Cardiac fibroblast (primary cell): ENCODE measurements at regions not wholly inside any gene's neighbourhood (a gene's known extent, or its start where the extent isn't known, plus 50 kb on each side); places are given as distances from the start of the nearest gene placed in this dataset.
A peak's percentile ranks its signal among the peaks of the same experiment; 100 is the strongest.

Experiments
- DNase-seq, 2 donors: peaks; one replicate each; pipeline versions ENCODE4 v3.0.0 to v3.0.0-alpha.2; 2010; ENCODE audit warnings: low read depth in 2 of 2
- H3K4me3 ChIP-seq, 2 donors: replicated peaks in 1 of 2; 1 replicate in 1 of 2; 2 replicates in 1 of 2; pipeline ENCODE4 v1.5.1; 2011; ENCODE audit warnings: low read depth in 2 of 2, low read length in 2 of 2, mild to moderate bottlenecking in 2 of 2, moderate library complexity in 1 of 2
- TF ChIP-seq, protein P1 (sequence below): IDR thresholded peaks from one replicate; pipeline ENCODE4 v1.5.1; 2011; ENCODE audit warnings: low read depth, mild to moderate bottlenecking, low read length, inconsistent platforms

DNA sequence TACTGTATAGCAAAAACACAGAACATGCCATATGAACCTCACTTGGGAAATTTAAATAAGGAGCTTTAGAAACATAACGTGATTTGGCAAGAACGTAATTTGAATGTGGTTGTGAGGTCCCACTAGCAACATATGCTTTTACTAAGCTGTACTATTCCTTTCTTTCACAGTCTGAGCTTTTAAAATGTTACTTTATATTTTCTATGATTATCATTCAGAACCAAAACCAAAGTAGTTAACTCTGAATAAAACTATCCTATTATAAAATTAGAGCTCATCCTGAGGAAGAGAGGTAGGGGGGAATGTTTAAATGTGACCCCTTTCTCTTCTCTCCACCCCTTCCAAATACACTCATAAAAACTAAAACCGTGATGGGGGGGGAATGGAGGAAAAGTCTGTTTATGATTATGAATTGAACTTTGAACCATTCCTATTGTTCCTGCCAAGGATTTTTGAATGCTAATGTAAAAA lies 435.7 kb downstream of the NFIB start:
- TF ChIP-seq, protein P1, sequence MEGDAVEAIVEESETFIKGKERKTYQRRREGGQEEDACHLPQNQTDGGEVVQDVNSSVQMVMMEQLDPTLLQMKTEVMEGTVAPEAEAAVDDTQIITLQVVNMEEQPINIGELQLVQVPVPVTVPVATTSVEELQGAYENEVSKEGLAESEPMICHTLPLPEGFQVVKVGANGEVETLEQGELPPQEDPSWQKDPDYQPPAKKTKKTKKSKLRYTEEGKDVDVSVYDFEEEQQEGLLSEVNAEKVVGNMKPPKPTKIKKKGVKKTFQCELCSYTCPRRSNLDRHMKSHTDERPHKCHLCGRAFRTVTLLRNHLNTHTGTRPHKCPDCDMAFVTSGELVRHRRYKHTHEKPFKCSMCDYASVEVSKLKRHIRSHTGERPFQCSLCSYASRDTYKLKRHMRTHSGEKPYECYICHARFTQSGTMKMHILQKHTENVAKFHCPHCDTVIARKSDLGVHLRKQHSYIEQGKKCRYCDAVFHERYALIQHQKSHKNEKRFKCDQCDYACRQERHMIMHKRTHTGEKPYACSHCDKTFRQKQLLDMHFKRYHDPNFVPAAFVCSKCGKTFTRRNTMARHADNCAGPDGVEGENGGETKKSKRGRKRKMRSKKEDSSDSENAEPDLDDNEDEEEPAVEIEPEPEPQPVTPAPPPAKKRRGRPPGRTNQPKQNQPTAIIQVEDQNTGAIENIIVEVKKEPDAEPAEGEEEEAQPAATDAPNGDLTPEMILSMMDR = no peak
- DNase-seq = no peak
- H3K4me3 ChIP-seq = no peak overlapping the region

- TF ChIP-seq, protein P1 = no peak
- no peak for DNase-seq
- H3K4me3 ChIP-seq = no peak overlapping the region
These were observed 437.2 kb downstream of the NFIB start for GRCh38 chr9:13876741-13877140.

- H3K4me3 ChIP-seq = no peak overlapping the region
- TF ChIP-seq, protein P1 = no peak
- DNase-seq = no peak
These were observed 440.7 kb downstream of the NFIB start for GRCh38 chr9:13873203-13873602.

GRCh38 chr9:13868336-13868735 lies 445.6 kb downstream of the NFIB start:
- DNase-seq = no peak
- TF ChIP-seq, protein P1 = no peak
- no peak overlapping the region for H3K4me3 ChIP-seq

- no peak overlapping the region for H3K4me3 ChIP-seq
- TF ChIP-seq, protein P1 = no peak
- DNase-seq = peak; percentile 39 to 49
These were observed 448.1 kb downstream of the NFIB start for GRCh38 chr9:13865869-13866268.

DNA sequence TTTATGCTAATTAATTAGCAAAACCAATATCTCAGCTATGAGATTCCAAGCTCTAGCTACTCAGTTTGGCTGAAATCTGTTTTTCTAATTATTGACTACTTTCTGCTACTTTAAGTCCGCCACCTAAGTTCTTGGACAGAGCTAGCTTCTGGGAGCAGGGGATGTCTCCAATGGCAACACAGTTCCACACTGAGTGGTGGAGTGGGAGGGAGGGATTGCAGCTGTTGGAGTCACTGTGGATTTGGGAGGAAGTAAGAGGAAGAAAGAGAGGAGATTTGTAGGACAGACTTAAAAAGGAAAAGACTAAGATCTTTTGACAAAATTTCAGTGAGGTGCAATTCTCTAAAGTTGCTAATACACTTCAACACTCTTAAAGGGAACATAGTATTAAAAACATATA lies 450.8 kb downstream of the NFIB start:
- TF ChIP-seq, protein P1 = no peak
- DNase-seq = peak in 1 of 2 donors; percentile 87
- no peak overlapping the region for H3K4me3 ChIP-seq

DNA sequence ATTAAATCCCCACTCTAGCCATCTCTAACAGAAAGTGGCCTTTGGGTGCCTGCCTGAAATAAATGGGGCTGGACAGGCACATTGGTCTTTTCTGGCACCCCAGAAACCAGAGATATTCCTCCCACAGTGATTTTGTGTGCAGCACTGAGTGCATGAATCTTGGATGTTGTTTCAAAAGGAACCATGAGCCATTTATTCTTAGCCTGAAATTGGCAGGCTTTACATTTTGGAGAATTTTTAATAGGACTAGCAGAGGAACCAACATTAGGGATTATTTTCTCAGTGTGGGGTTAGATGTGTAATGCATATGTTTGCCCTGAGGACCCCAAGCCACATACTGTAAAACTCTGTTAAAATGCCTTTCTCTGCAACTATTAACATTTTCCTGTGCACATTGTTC lies 451.3 kb downstream of the NFIB start:
- DNase-seq = no peak
- TF ChIP-seq, protein P1 = no peak
- no peak overlapping the region for H3K4me3 ChIP-seq
